ENCODE measurements at regions not wholly inside any gene's neighbourhood (a gene's known extent, or its start where the extent isn't known, plus 50 kb on each side); places are given as distances from the start of the nearest gene placed in this dataset.
"Not testable (repeated sequence)": the region's sequence is repeated elsewhere in the genome, so short reads cannot be mapped to it uniquely, and the experiment has no call there.

- peak; percentile 40 for TF ChIP-seq CTCF (IDR thresholded peaks at IDR 0.05; ENCODE audit: low read depth, low read length, missing control alignments)
- not testable (repeated sequence) for DNase-seq (ENCODE audit: low read depth); H3K4me3 ChIP-seq (ENCODE audit: low read depth, low read length)
These were observed 95.9 kb upstream of the ADORA2B start for GRCh38 chr17:15849054-15849453.

DNA sequence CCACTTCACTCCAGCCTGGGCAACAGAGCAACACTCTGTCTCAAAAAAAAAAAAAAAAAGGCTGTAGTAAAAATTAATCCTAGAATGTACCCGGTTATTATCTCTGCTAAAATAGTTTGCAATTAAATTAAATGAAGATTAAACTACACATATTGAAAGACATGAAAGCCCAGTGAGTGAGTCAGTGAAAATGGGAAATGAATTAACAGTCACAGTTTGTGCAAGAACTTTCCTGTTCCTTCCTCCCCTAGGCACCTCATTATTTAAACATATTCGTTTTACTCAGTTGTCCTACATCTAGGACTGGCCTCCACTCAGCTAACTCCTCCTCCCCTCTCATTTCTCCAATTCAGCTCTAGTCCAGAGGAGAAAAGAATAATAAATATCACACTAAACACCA is 94.9 kb upstream of the ADORA2B start:
- H3K4me3 ChIP-seq (ENCODE audit: low read depth, low read length); DNase-seq (ENCODE audit: low read depth): not testable (repeated sequence)

- DNase-seq (ENCODE audit: low read depth): not testable (repeated sequence)
These were observed 94.2 kb upstream of the ADORA2B start for GRCh38 chr17:15850687-15851086.

GRCh38 chr17:15852863-15853262 is 92.1 kb upstream of the ADORA2B start:
- H3K4me3 ChIP-seq (ENCODE audit: low read depth, low read length); DNase-seq (ENCODE audit: low read depth): not testable (repeated sequence)

More at GRCh38 chr17:15850687-15851086, 94.2 kb upstream of the ADORA2B start:
- H3K4me3 ChIP-seq (ENCODE audit: low read depth, low read length): not testable (repeated sequence)

DNA sequence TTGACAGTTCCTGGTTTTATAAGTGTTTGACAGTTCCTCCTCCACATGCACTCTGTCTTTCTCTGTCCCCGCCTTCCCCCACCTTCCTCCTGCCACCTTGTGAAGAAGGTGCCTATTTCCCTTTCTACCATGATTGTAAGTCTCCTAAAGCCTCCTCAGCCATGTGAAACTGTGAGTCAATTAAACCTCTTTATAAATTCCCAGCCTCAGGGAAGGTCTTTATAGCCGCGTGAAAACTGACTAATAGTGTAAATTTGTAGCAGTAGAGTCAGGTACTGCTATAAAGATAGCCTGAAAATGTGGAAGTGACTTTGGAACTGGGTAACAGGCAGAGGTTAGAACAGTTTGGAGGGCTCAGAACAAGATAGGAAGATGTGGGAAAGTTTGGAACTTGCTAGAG is 88.7 kb upstream of the ADORA2B start:
- DNase-seq (ENCODE audit: low read depth); H3K4me3 ChIP-seq (ENCODE audit: low read depth, low read length): not testable (repeated sequence)

DNA sequence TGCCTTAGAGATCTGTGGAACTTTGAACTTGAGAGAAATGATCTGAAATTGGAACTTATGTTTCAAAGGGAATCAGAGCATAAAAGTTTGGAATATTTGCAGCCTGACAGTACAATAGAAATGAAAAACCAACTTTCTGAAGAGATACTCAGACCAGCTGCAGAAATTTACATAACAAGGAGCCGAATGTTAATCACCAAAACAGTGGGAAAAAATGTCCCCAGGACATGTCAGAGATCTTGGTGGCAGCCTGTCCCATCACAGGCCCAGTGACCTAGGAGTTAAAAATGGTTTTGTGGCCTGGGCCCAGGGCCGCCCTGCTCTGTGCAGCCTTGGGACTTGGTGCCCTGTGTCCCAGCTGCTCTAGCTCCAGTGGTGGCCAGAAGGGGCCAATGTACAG is 88.2 kb upstream of the ADORA2B start:
- not testable (repeated sequence) for DNase-seq (ENCODE audit: low read depth); H3K4me3 ChIP-seq (ENCODE audit: low read depth, low read length)

DNA sequence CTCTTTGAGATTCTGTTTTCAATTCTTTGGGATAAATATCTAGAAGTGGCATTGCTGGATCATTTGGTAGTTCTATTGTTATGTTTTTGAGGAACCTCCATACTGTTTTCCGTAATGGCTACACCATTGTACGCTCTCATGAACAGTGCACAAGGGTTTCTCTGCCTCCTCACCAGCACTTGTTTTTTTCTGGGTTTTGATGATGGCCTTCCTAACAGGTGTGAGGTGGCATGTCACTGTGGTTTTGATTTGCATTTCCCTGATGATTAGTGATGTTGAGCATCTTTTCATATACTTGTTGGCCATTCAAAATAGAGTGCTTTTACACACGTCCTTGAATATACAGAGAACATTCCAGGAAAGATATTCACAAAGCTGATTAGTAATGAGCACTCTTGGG is 86.8 kb upstream of the ADORA2B start:
- H3K4me3 ChIP-seq (ENCODE audit: low read depth, low read length); DNase-seq (ENCODE audit: low read depth): not testable (repeated sequence)

DNA sequence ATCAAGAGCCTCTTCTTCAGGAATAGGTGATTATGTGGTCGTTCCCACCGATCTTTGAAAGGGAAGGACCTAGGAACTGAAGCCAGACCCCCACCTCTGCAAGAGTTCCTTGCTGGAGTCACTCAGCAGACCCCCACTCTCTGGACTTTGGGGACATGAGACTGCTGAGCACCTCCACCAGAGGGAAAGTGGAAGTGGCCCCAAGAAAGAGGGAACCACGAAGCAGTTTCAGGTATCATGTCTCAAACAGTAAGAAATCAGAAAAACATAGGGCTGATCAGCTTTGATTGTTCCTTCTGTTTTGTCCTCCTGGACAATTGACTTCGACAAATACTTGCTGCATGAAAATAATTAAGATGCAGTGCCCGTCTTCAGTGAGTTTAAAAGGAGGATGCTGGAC is 84.2 kb upstream of the ADORA2B start:
- H3K4me3 ChIP-seq (ENCODE audit: low read depth, low read length); DNase-seq (ENCODE audit: low read depth): not testable (repeated sequence)

DNA sequence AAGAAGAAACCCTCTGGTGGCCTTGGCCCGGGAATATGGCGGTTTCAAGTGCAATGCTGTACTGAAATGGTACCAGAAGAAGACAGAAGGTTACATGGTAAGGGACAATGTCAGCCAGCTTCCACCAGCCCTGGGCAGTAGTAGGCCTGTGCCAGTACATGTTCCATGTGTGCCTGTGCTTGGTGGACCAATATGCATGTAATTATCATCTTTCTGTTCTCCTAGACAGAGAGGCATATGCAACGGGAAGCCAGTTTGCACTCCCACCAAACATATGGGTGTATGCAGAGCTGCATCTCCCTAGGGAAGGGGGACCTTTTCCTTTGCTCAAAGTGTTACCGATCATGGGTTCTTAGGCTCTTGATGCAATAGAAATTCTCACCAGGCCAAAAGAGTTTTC is 80.9 kb upstream of the ADORA2B start:
- H3K4me3 ChIP-seq (ENCODE audit: low read depth, low read length); DNase-seq (ENCODE audit: low read depth): not testable (repeated sequence)

GRCh38 chr17:15864472-15864871 is 80.5 kb upstream of the ADORA2B start:
- not testable (repeated sequence) for DNase-seq (ENCODE audit: low read depth); H3K4me3 ChIP-seq (ENCODE audit: low read depth, low read length)

GRCh38 chr17:15866015-15866414 is 78.9 kb upstream of the ADORA2B start:
- not testable (repeated sequence) for H3K4me3 ChIP-seq (ENCODE audit: low read depth, low read length)

GRCh38 chr17:15867331-15867730 is 77.6 kb upstream of the ADORA2B start:
- H3K4me3 ChIP-seq (ENCODE audit: low read depth, low read length); DNase-seq (ENCODE audit: low read depth): not testable (repeated sequence)

More at GRCh38 chr17:15866015-15866414, 78.9 kb upstream of the ADORA2B start:
- DNase-seq (ENCODE audit: low read depth): not testable (repeated sequence)

GRCh38 chr17:15869868-15870267 is 75.1 kb upstream of the ADORA2B start:
- not testable (repeated sequence) for DNase-seq (ENCODE audit: low read depth); H3K4me3 ChIP-seq (ENCODE audit: low read depth, low read length)

- not testable (repeated sequence) for DNase-seq (ENCODE audit: low read depth); H3K4me3 ChIP-seq (ENCODE audit: low read depth, low read length)
These were observed 72.3 kb upstream of the ADORA2B start for GRCh38 chr17:15872677-15873076.

DNA sequence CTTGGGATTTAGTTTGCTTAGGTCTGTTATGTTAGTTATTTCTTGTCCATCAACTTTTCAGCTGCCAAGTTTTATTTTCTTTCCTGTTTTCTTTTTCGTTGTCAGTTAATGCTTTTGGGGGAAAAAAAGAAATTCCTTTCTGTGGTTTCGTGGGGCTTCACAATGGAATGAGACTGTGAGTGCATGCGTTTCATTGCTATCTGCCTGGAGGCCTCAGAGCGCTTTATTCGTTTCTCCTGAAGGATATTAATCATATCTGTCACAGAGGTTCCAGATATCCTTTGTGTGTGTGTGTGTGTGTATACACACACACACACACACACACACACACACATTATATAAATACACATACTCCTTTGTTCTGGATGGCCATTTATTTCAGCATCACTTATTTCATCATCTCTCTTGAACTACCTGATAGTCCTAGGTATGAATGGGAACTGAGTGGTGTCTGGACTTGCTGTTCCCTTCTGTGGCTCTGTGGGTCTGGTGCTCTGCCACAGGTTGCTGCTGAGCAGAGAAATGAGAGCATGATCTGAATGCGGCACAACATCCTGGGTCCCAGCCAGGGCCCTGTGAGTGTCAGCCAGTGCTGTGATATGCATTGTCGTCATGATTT is 66.9 kb upstream of the ADORA2B start:
- DNase-seq (ENCODE audit: low read depth); H3K4me3 ChIP-seq (ENCODE audit: low read depth, low read length): not testable (repeated sequence)

Measured in GM12864 (cell line).